B cell (primary cell): ENCODE measurements at regions not wholly inside any gene's neighbourhood (a gene's known extent, or its start where the extent isn't known, plus 50 kb on each side); places are given as distances from the start of the nearest gene placed in this dataset.

Experiments used
- ATAC-seq: fragments of 200-7000 bp; cut with Tn5 transposase; one replicate; pipeline ENCODE4 v1.10.0; 2021; ENCODE audit warnings: low read depth, mild to moderate bottlenecking, moderate number of reproducible peaks, moderate library complexity
- CTCF ChIA-PET: fragments of 350-600 bp; sonication (Branson Sonifier 250); formaldehyde crosslinking; loops from one replicate; lab custom pipeline; 2021; ENCODE audit warnings: antibody characterized with exemption, inconsistent platforms; lab: Charles Lee
- POLR2A ChIA-PET: fragments of 350-600 bp; sonication (Branson Sonifier 250); formaldehyde crosslinking; loops from one replicate; lab custom pipeline; 2021; ENCODE audit warnings: antibody characterized with exemption; lab: Charles Lee
- DNase-seq: peaks from one replicate; pipeline ENCODE4 v3.0.0; 2013
- H2AFZ ChIP-seq: 2 replicates; pipeline ENCODE4 v1.6.1; 2012; ENCODE audit warnings: mild to moderate bottlenecking, low read depth, low read length; ENCODE audit not compliant: insufficient read depth, poor library complexity, severe bottlenecking
- H3K27ac ChIP-seq, 2 donors: 1 replicate in 1 of 2; 2 replicates in 1 of 2; pipeline ENCODE4 v1.5.1; 2012 to 2013; ENCODE audit warnings: low read length in 2 of 2, mild to moderate bottlenecking in 2 of 2, moderate library complexity in 1 of 2
- H3K27me3 ChIP-seq, 4 experiments: fragments of 200-600 bp in 1 of 4; sonication (generic) in 1 of 4; replicated peaks in 1 of 4; 1 replicate in 2 of 4; 2 replicates in 2 of 4; pipeline versions ENCODE4 v1.6.1 to v1.7.0; 2013 to 2016; ENCODE audit warnings: low read length in 3 of 4, mild to moderate bottlenecking in 2 of 4, mixed read lengths in 1 of 4, moderate library complexity in 1 of 4; ENCODE audit not compliant: insufficient read depth in 4 of 4, control insufficient read depth in 3 of 4; ENCODE audit errors: control extremely low read depth in 1 of 4
- H3K36me3 ChIP-seq, 2 experiments: replicated peaks in 1 of 2; 1 replicate in 1 of 2; 2 replicates in 1 of 2; pipeline versions ENCODE4 v1.6.1 to v1.7.1; 2013; ENCODE audit warnings: low read length in 1 of 2; ENCODE audit not compliant: insufficient read depth in 2 of 2, control insufficient read depth in 1 of 2; ENCODE audit errors: control extremely low read depth in 1 of 2, extremely low read depth in 1 of 2
- H3K4me1 ChIP-seq, 2 donors: fragments of 200-600 bp in 1 of 2; sonication (generic) in 1 of 2; 1 replicate in 1 of 2; 2 replicates in 1 of 2; pipeline versions ENCODE4 v1.5.1 to v1.6.1; 2013 to 2017; ENCODE audit warnings: low read length in 2 of 2; ENCODE audit not compliant: control insufficient read depth in 2 of 2, insufficient read depth in 2 of 2
- H3K4me2 ChIP-seq: replicated peaks from 2 replicates; pipeline ENCODE3; 2012; ENCODE audit warnings: mild to moderate bottlenecking, low read depth, low read length; ENCODE audit not compliant: poor library complexity, severe bottlenecking
- H3K4me3 ChIP-seq, 5 experiments: fragments of 200-600 bp in 1 of 5; sonication (generic) in 1 of 5; 1 replicate in 3 of 5; 2 replicates in 2 of 5; pipeline versions ENCODE4 v1.5.1 to v1.7.0; 2011 to 2016; ENCODE audit warnings: low read length in 4 of 5, mild to moderate bottlenecking in 4 of 5, low read depth in 2 of 5, control low read depth in 1 of 5, moderate library complexity in 1 of 5; ENCODE audit not compliant: insufficient read depth in 1 of 5; ENCODE audit errors: control extremely low read depth in 1 of 5, extremely low read depth in 1 of 5
- H3K79me2 ChIP-seq: fragments of 200-600 bp; sonication (generic); one replicate; pipeline ENCODE4 v1.6.0; 2016; ENCODE audit warnings: low read length; ENCODE audit not compliant: control insufficient read depth, insufficient read depth
- H3K9ac ChIP-seq: fragments of 200-600 bp; sonication (generic); 2 replicates; pipeline ENCODE4 v1.6.1; 2017; ENCODE audit warnings: mild to moderate bottlenecking, low read length, moderate library complexity
- H3K9me3 ChIP-seq, 3 donors: one replicate each; pipeline versions ENCODE4 v1.6.1 to v1.7.1; 2013; ENCODE audit warnings: low read length in 2 of 3; ENCODE audit not compliant: control insufficient read depth in 2 of 3, insufficient read depth in 1 of 3; ENCODE audit errors: control extremely low read depth in 1 of 3
- H4K20me1 ChIP-seq: 2 replicates; pipeline ENCODE4 v1.6.0; 2012; ENCODE audit warnings: mild to moderate bottlenecking, low read length; ENCODE audit not compliant: insufficient read depth, control insufficient read depth, poor library complexity, severe bottlenecking
- H3K27ac Mint-ChIP-seq: one replicate; pipeline ENCODE4 v1.8.0; 2021; ENCODE audit warnings: mixed read lengths
- H3K27me3 Mint-ChIP-seq: one replicate; pipeline ENCODE4 v1.8.0; 2021; ENCODE audit warnings: mixed read lengths
- H3K4me1 Mint-ChIP-seq: one replicate; pipeline ENCODE4 v1.8.0; 2021; ENCODE audit warnings: mixed read lengths
- H3K4me3 Mint-ChIP-seq: one replicate; pipeline ENCODE4 v1.8.0; 2021; ENCODE audit warnings: mixed read lengths
- H3K9me3 Mint-ChIP-seq: one replicate; pipeline ENCODE4 v1.8.0; 2022; ENCODE audit warnings: mixed read lengths; ENCODE audit not compliant: insufficient read depth
- CTCF ChIP-seq: fragments of 200-600 bp; IDR thresholded peaks from one replicate; pipeline ENCODE4 v1.8.0; 2022; ENCODE audit warnings: antibody characterized with exemption, mild to moderate bottlenecking
- EZH2 ChIP-seq: IDR thresholded peaks from 2 replicates; pipeline ENCODE4 v1.6.1; 2012; ENCODE audit warnings: borderline replicate concordance, low read depth, mild to moderate bottlenecking, moderate library complexity, low read length; ENCODE audit not compliant: insufficient read depth, poor library complexity, severe bottlenecking
- WGBS: methylation state at CpG from one replicate; pipeline ENCODE4 v1.1.5; 2013; ENCODE audit warnings: missing lambda C conversion rate; ENCODE audit not compliant: insufficient coverage; 5-methylcytosine and 5-hydroxymethylcytosine counted together
- intact Hi-C: fragments of 100-400 bp; cut with micrococcal nuclease; formaldehyde crosslinking; loops from one replicate; pipeline ENCODE4 v1.10.0; 2022

- H3K9me3 Mint-ChIP-seq, result peaks cover 6% of the 10 kb centered on the region
- POLR2A ChIA-PET, result no interaction called here
These were observed 307.5 kb downstream of the MAP2K4 start for GRCh38 chr17:12328204-12328603.

GRCh38 chr17:12330456-12330855 lies 309.8 kb downstream of the MAP2K4 start:
- intact Hi-C loops, result no loop called here
- CTCF ChIA-PET, result no interaction called here

More at GRCh38 chr17:12328204-12328603, 307.5 kb downstream of the MAP2K4 start:
- no peaks in the 10 kb centered on the region for H3K27me3 Mint-ChIP-seq
- Histone ChIP-seq H3K4me3 (no peak overlapping the region), H3K79me2 (no peaks in the 10 kb centered on the region), H3K9ac (no peak overlapping the region), H2AFZ (no peak overlapping the region), H3K4me2 (no peak overlapping the region), H3K27ac (no peak overlapping the region), H3K36me3 (no peaks in the 10 kb centered on the region), H3K27me3 (no peaks in the 10 kb centered on the region), H3K9me3 (peaks cover under 1 to 13% (median 4%) of the 10 kb centered on the region in 3 donors), H4K20me1 (no peaks in the 10 kb centered on the region), H3K4me1 (no peaks in the 10 kb centered on the region)
- no peak for DNase-seq
- H3K4me3 Mint-ChIP-seq, result no peak overlapping the region
- no peaks in the 10 kb centered on the region for H3K4me1 Mint-ChIP-seq
- no peak overlapping the region for H3K27ac Mint-ChIP-seq
- TF ChIP-seq CTCF (no peak), EZH2 (no peak)
- intact Hi-C loops, result no loop called here
- CTCF ChIA-PET, result no interaction called here
- no CpG with 5 or more reads among the region's 2 CpGs for WGBS
- ATAC-seq, result no peak

More at GRCh38 chr17:12330456-12330855, 309.8 kb downstream of the MAP2K4 start:
- Mint-ChIP-seq H3K27me3 (no peaks in the 10 kb centered on the region), H3K4me3 (no peak overlapping the region), H3K9me3 (peaks cover 6% of the 10 kb centered on the region), H3K27ac (no peak overlapping the region), H3K4me1 (no peaks in the 10 kb centered on the region)
- DNase-seq (no peak), ATAC-seq (no peak)
- POLR2A ChIA-PET, result no interaction called here
- H2AFZ ChIP-seq, result no peak overlapping the region
- no peak overlapping the region for H3K9ac ChIP-seq
- no peak overlapping the region for H3K27ac ChIP-seq
- H3K27me3 ChIP-seq, result no peaks in the 10 kb centered on the region
- WGBS, result no CpG with 5 or more reads among the region's 1 CpG
- no peak overlapping the region for H3K4me2 ChIP-seq
- H3K4me3 ChIP-seq, result no peak overlapping the region
- no peaks in the 10 kb centered on the region for H4K20me1 ChIP-seq
- no peaks in the 10 kb centered on the region for H3K79me2 ChIP-seq
- no peaks in the 10 kb centered on the region for H3K4me1 ChIP-seq
- TF ChIP-seq CTCF, result no peak
- no peak for TF ChIP-seq EZH2
- no peaks in the 10 kb centered on the region for H3K36me3 ChIP-seq
- H3K9me3 ChIP-seq, result peaks cover 0 to 13% (median 4%) of the 10 kb centered on the region in 3 donors
